ENCODE measurements at regions not wholly inside any gene's neighbourhood (a gene's known extent, or its start where the extent isn't known, plus 50 kb on each side); places are given as distances from the start of the nearest gene placed in this dataset.

GRCh38 chr5:128673000-128673399 lies 135.0 kb upstream of the FBN2 start:
- Histone ChIP-seq H3K36me3 (replicated peaks in 1 of 2; ENCODE audit: control insufficient read depth in 1 of 2, insufficient read depth in 2 of 2, low read length in 2 of 2) (no peaks in the 10 kb centered on the region), H3K4me3 (replicated peaks in 1 of 3; ENCODE audit: insufficient read depth in 1 of 3, low read depth in 2 of 3, low read length in 3 of 3) (no peak overlapping the region), H3K27me3 (ENCODE audit: control insufficient read depth in 1 of 2, insufficient read depth in 2 of 2, low read length in 2 of 2) (no peaks in the 10 kb centered on the region), H3K4me1 (ENCODE audit: insufficient read depth, low read length) (no peaks in the 10 kb centered on the region), H4K20me1 (ENCODE audit: insufficient read depth, low read length) (no peaks in the 10 kb centered on the region), H3K9ac (ENCODE audit: insufficient read depth, low read depth, low read length) (no peak overlapping the region), H3K4me2 (ENCODE audit: low read depth, low read length) (no peak overlapping the region), H3K27ac (ENCODE audit: extremely low read length, insufficient read depth, low read length) (no peak overlapping the region), H3K9me3 (ENCODE audit: low read length) (0 out of 2 replicates have a peak, but pooled peaks cover 3% of the 10 kb centered on the region), H2AFZ (ENCODE audit: low read length) (no peak overlapping the region), H3K79me2 (ENCODE audit: insufficient read depth, low read length) (no peaks in the 10 kb centered on the region)
- FAIRE-seq = no peak
- ATAC-seq = no peak
- in situ Hi-C loops (cut with HindIII; ENCODE audit: extremely low pct_ligation_motif_present, low pct_unique_long_range_greater_than_20kb) (loop anchor here (10.0 kb wide), 1 partner anchor 458 kb away; no protein-coding TSS in a partner anchor), intact Hi-C loops (cut with micrococcal nuclease; ENCODE audit: unreplicated experiment) (loop anchor here (10.0 kb wide), 1 partner anchor 1108 kb away; no protein-coding TSS in a partner anchor)
- BruUV-seq (replicated peaks) = no TSS peak
- DNase-seq (ENCODE audit: low spot score) = no peak
- TF ChIP-seq ZZZ3 (CRISPR knock-in tag; IDR thresholded peaks at IDR 0.05; ENCODE audit: borderline replicate concordance) (no peak), NR3C1 (CRISPR knock-in tag; IDR thresholded peaks at IDR 0.05) (no peak), THAP9 (CRISPR knock-in tag; IDR thresholded peaks at IDR 0.05; ENCODE audit: borderline replicate concordance) (no peak), PAX8 (CRISPR knock-in tag; IDR thresholded peaks at IDR 0.05; ENCODE audit: borderline replicate concordance) (no peak), ZSCAN31 (CRISPR knock-in tag; IDR thresholded peaks at IDR 0.05; ENCODE audit: low read depth) (no peak), TAF1 (CRISPR knock-in tag; IDR thresholded peaks at IDR 0.05) (no peak), POLR2AphosphoS5 (IDR thresholded peaks at IDR 0.05; ENCODE audit: low read depth, low read length) (no peak), KDM2A (CRISPR knock-in tag; IDR thresholded peaks at IDR 0.05; ENCODE audit: borderline replicate concordance, low read depth) (no peak), ZNF703 (CRISPR knock-in tag; IDR thresholded peaks at IDR 0.05; ENCODE audit: borderline replicate concordance) (no peak), FLYWCH1 (CRISPR knock-in tag; IDR thresholded peaks at IDR 0.05) (no peak), THAP11 (CRISPR knock-in tag; IDR thresholded peaks at IDR 0.05) (no peak), MAF1 (CRISPR knock-in tag; IDR thresholded peaks at IDR 0.05; ENCODE audit: borderline replicate concordance) (no peak), ZNF281 (CRISPR knock-in tag; IDR thresholded peaks at IDR 0.05; ENCODE audit: borderline replicate concordance) (no peak), HNRNPH1 (optimal IDR thresholded peaks at IDR 0.05; ENCODE audit: low read depth, low read length) (no peak), ZNF644 (CRISPR knock-in tag; IDR thresholded peaks at IDR 0.05; ENCODE audit: low read depth) (no peak), RNF2 (conservative IDR thresholded peaks at IDR 0.05; ENCODE audit: low read depth) (no peak)
- POLR2A ChIA-PET = no interaction called here
- CTCF ChIA-PET (ENCODE audit: low intra/inter-chr PET ratio, low total read pairs) = no interaction called here
- WGBS (ENCODE audit: low lambda C conversion rate) = 2% methylated on average over 3 of the region's 3 CpGs

All from HepG2 (cell line).